Activated T-cell treated with anti-CD3 and anti-CD28 coated beads, Interleukin-2, amount 50 U/mL, for 4 hours (primary cell): ENCODE measurements at regions not wholly inside any gene's neighbourhood (a gene's known extent, or its start where the extent isn't known, plus 50 kb on each side); places are given as distances from the start of the nearest gene placed in this dataset.
"Not testable (repeated sequence)": the region's sequence is repeated elsewhere in the genome, so short reads cannot be mapped to it uniquely, and the experiment has no call there.

Experiments
- ATAC-seq, 2 donors: fragments of 200-7000 bp; cut with Tn5 transposase; one replicate each; pipeline ENCODE4 v1.10.0; 2021
- DNase-seq: peaks from one replicate; pipeline ENCODE4 v3.0.0-alpha.2; 2020
- H3K27me3 Mint-ChIP-seq: one replicate; pipeline ENCODE4 v1.8.0; 2021; ENCODE audit warnings: low read depth, mixed read lengths
- H3K36me3 Mint-ChIP-seq: one replicate; pipeline ENCODE4 v1.8.0; 2022; ENCODE audit warnings: mixed read lengths; ENCODE audit not compliant: insufficient read depth
- H3K4me1 Mint-ChIP-seq: one replicate; pipeline ENCODE4 v1.8.0; 2021; ENCODE audit warnings: low read depth, mixed read lengths
- H3K4me3 Mint-ChIP-seq: one replicate; pipeline ENCODE4 v1.8.0; 2021; ENCODE audit warnings: mild to moderate bottlenecking, moderate library complexity, mixed read lengths
- H3K9me3 Mint-ChIP-seq: one replicate; pipeline ENCODE4 v1.8.0; 2021; ENCODE audit warnings: mixed read lengths

GRCh38 chr12:28023156-28023887, 50.8 kb upstream of the PTHLH start:
- H3K4me1 Mint-ChIP-seq, result no peaks in the 10 kb centered on the region
- H3K36me3 Mint-ChIP-seq, result no peaks in the 10 kb centered on the region
- DNase-seq (no peak), ATAC-seq (no peak)
- H3K4me3 Mint-ChIP-seq, result no peak overlapping the region
- peaks cover 3% of the 10 kb centered on the region for H3K27me3 Mint-ChIP-seq
- no peaks in the 10 kb centered on the region for H3K9me3 Mint-ChIP-seq

GRCh38 chr12:28024231-28024995, 51.9 kb upstream of the PTHLH start:
- DNase-seq (no peak), ATAC-seq (no peak)
- Mint-ChIP-seq H3K36me3 (no peaks in the 10 kb centered on the region), H3K4me1 (no peaks in the 10 kb centered on the region), H3K27me3 (peaks cover 3% of the 10 kb centered on the region), H3K9me3 (no peaks in the 10 kb centered on the region), H3K4me3 (no peak overlapping the region)

GRCh38 chr12:28025821-28026505, 53.4 kb upstream of the PTHLH start:
- Mint-ChIP-seq H3K27me3 (peaks cover 3% of the 10 kb centered on the region), H3K36me3 (no peaks in the 10 kb centered on the region), H3K4me1 (no peaks in the 10 kb centered on the region), H3K9me3 (no peaks in the 10 kb centered on the region), H3K4me3 (no peak overlapping the region)
- DNase-seq (no peak), ATAC-seq (no peak)

- Mint-ChIP-seq H3K4me1 (no peaks in the 10 kb centered on the region), H3K27me3 (peaks cover 3% of the 10 kb centered on the region), H3K4me3 (no peak overlapping the region), H3K36me3 (no peaks in the 10 kb centered on the region), H3K9me3 (no peaks in the 10 kb centered on the region)
- DNase-seq (no peak), ATAC-seq (no peak)
These were observed 54.2 kb upstream of the PTHLH start for GRCh38 chr12:28026701-28027100.

GRCh38 chr12:28027328-28027727, 54.8 kb upstream of the PTHLH start:
- no peak for ATAC-seq
- no peak for DNase-seq
- Mint-ChIP-seq H3K4me3 (no peak overlapping the region), H3K9me3 (no peaks in the 10 kb centered on the region), H3K36me3 (no peaks in the 10 kb centered on the region), H3K27me3 (peaks cover 3% of the 10 kb centered on the region), H3K4me1 (no peaks in the 10 kb centered on the region)

- Mint-ChIP-seq H3K9me3 (no peaks in the 10 kb centered on the region), H3K4me1 (no peaks in the 10 kb centered on the region), H3K36me3 (no peaks in the 10 kb centered on the region), H3K4me3 (no peak overlapping the region), H3K27me3 (peaks cover 3% of the 10 kb centered on the region)
- ATAC-seq (no peak), DNase-seq (no peak)
These were observed 55.6 kb upstream of the PTHLH start for GRCh38 chr12:28027947-28028724.

GRCh38 chr12:28032811-28033537, 60.4 kb upstream of the PTHLH start:
- Mint-ChIP-seq H3K4me1 (no peaks in the 10 kb centered on the region), H3K36me3 (no peaks in the 10 kb centered on the region), H3K4me3 (no peak overlapping the region), H3K9me3 (no peaks in the 10 kb centered on the region), H3K27me3 (no peaks in the 10 kb centered on the region)
- DNase-seq, result no peak
- no peak for ATAC-seq

- DNase-seq (no peak), ATAC-seq (no peak)
- Mint-ChIP-seq H3K4me3 (no peak overlapping the region), H3K4me1 (no peaks in the 10 kb centered on the region), H3K36me3 (no peaks in the 10 kb centered on the region), H3K9me3 (no peaks in the 10 kb centered on the region), H3K27me3 (no peaks in the 10 kb centered on the region)
These were observed 61.0 kb upstream of the PTHLH start for GRCh38 chr12:28033538-28033915.

- ATAC-seq (no peak), DNase-seq (no peak)
- no peak overlapping the region for H3K4me3 Mint-ChIP-seq
- no peaks in the 10 kb centered on the region for H3K9me3 Mint-ChIP-seq
- H3K27me3 Mint-ChIP-seq, result no peaks in the 10 kb centered on the region
- H3K36me3 Mint-ChIP-seq, result no peaks in the 10 kb centered on the region
- H3K4me1 Mint-ChIP-seq, result no peaks in the 10 kb centered on the region
These were observed 61.7 kb upstream of the PTHLH start for GRCh38 chr12:28034271-28034670.

GRCh38 chr12:28035500-28035899, 63.0 kb upstream of the PTHLH start:
- ATAC-seq, result no peak
- no peaks in the 10 kb centered on the region for H3K27me3 Mint-ChIP-seq

GRCh38 chr12:28036940-28037339, 64.4 kb upstream of the PTHLH start:
- no peaks in the 10 kb centered on the region for H3K36me3 Mint-ChIP-seq
- H3K4me1 Mint-ChIP-seq, result no peaks in the 10 kb centered on the region
- no peak overlapping the region for H3K4me3 Mint-ChIP-seq
- ATAC-seq (no peak), DNase-seq (no peak)
- no peaks in the 10 kb centered on the region for H3K9me3 Mint-ChIP-seq
- H3K27me3 Mint-ChIP-seq, result no peaks in the 10 kb centered on the region

More at GRCh38 chr12:28035500-28035899, 63.0 kb upstream of the PTHLH start:
- H3K36me3 Mint-ChIP-seq, result no peaks in the 10 kb centered on the region
- no peak overlapping the region for H3K4me3 Mint-ChIP-seq
- no peak for DNase-seq
- H3K9me3 Mint-ChIP-seq, result no peaks in the 10 kb centered on the region
- H3K4me1 Mint-ChIP-seq, result no peaks in the 10 kb centered on the region

- DNase-seq (no peak), ATAC-seq (no peak)
- Mint-ChIP-seq H3K9me3 (no peaks in the 10 kb centered on the region), H3K36me3 (no peaks in the 10 kb centered on the region), H3K4me3 (no peak overlapping the region), H3K4me1 (no peaks in the 10 kb centered on the region), H3K27me3 (no peaks in the 10 kb centered on the region)
These were observed 67.7 kb upstream of the PTHLH start for GRCh38 chr12:28040246-28040645.

GRCh38 chr12:28046600-28046999, 74.1 kb upstream of the PTHLH start:
- DNase-seq, H3K4me3 Mint-ChIP-seq, ATAC-seq, H3K36me3 Mint-ChIP-seq, H3K27me3 Mint-ChIP-seq, H3K4me1 Mint-ChIP-seq, H3K9me3 Mint-ChIP-seq: not testable (repeated sequence)

GRCh38 chr12:28050606-28051005, 78.1 kb upstream of the PTHLH start:
- Mint-ChIP-seq H3K4me3 (no peak overlapping the region), H3K27me3 (peaks cover 5% of the 10 kb centered on the region), H3K36me3 (no peaks in the 10 kb centered on the region), H3K4me1 (no peaks in the 10 kb centered on the region), H3K9me3 (peaks cover 5% of the 10 kb centered on the region)
- ATAC-seq, result no peak
- DNase-seq, result no peak
